SK-N-SH treated with all-trans-retinoic acid at 6 μM for 48 hours (cell line): ENCODE measurements at regions not wholly inside any gene's neighbourhood (a gene's known extent, or its start where the extent isn't known, plus 50 kb on each side); places are given as distances from the start of the nearest gene placed in this dataset.

Experiments used
- BACH2 ChIP-seq: fragments of 250-450 bp; sonication (Bioruptor Pico); IDR thresholded peaks from 2 replicates; pipeline ENCODE4 v1.9.0; 2021; ENCODE audit warnings: mild to moderate bottlenecking, borderline replicate concordance
- ZNF565 ChIP-seq: fragments of 450-650 bp; formaldehyde crosslinking; conservative IDR thresholded peaks from 2 replicates; pipeline ENCODE4 v1.5.0; 2020; ENCODE audit warnings: low read depth, mild to moderate bottlenecking, moderate library complexity
- TF ChIP-seq, protein P1 (sequence below): fragments of 250-450 bp; sonication (Bioruptor Pico); IDR thresholded peaks from 2 replicates; pipeline ENCODE4 v1.8.0; 2021; ENCODE audit warnings: low read depth, mild to moderate bottlenecking, moderate library complexity, borderline replicate concordance

DNA sequence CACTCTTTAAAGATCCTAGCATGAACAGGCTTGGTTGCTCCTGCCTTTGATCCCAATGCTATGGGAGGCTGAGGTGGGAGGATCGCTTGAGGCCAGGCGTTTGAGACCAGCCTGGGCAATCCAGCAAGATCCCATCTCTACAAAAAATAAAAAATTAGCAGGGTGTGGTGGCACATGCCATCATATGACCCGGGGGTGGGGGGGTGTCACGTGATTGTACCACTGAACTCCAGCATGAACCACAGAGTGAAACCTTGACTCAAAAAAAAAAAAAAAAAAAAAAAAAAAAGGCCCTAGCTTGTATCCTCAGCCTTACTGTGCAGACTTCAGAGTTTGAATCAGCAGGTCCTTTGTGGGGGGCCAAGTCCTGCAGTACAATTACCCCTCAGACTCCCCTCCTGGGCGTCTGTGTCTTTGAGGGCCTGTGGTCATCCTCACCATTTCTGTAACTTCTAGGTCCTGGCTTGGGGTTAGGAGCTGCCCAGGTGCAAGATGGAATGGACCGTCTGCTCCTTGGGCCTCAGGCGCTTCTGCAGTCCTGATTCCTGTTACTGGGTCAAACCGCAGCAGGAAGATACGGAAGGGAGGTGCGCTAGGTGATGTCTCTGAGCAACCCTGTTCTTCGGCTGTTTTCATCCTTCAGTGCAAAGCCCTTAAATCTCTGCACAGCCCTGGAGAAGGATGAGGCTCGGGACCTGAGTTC is 208.1 kb downstream of the CTTN start:
- no peak for TF ChIP-seq ZNF565
- TF ChIP-seq, protein P1, sequence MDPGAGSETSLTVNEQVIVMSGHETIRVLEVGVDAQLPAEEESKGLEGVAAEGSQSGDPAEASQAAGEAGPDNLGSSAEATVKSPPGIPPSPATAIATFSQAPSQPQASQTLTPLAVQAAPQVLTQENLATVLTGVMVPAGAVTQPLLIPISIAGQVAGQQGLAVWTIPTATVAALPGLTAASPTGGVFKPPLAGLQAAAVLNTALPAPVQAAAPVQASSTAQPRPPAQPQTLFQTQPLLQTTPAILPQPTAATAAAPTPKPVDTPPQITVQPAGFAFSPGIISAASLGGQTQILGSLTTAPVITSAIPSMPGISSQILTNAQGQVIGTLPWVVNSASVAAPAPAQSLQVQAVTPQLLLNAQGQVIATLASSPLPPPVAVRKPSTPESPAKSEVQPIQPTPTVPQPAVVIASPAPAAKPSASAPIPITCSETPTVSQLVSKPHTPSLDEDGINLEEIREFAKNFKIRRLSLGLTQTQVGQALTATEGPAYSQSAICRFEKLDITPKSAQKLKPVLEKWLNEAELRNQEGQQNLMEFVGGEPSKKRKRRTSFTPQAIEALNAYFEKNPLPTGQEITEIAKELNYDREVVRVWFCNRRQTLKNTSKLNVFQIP = no peak
- TF ChIP-seq BACH2 (CRISPR knock-in tag) = no peak
